HFFc6 (cell line): ENCODE measurements at regions not wholly inside any gene's neighbourhood (a gene's known extent, or its start where the extent isn't known, plus 50 kb on each side); places are given as distances from the start of the nearest gene placed in this dataset.
"Not testable (repeated sequence)": the region's sequence is repeated elsewhere in the genome, so short reads cannot be mapped to it uniquely, and the experiment has no call there.

Source experiments
- DNase-seq: peaks from one replicate; pipeline ENCODE4 v3.0.0-alpha.2; 2018
- H3K27ac Mint-ChIP-seq: 2 replicates; pipeline ENCODE4 v1.8.0; 2020; ENCODE audit warnings: mild to moderate bottlenecking, mixed read lengths
- H3K27me3 Mint-ChIP-seq: 2 replicates; pipeline ENCODE4 v1.8.0; 2021; ENCODE audit warnings: mild to moderate bottlenecking, moderate library complexity, mixed read lengths; ENCODE audit not compliant: insufficient read depth
- H3K36me3 Mint-ChIP-seq: 2 replicates; pipeline ENCODE4 v1.8.0; 2021; ENCODE audit warnings: low read depth, mixed read lengths
- H3K4me1 Mint-ChIP-seq: 2 replicates; pipeline ENCODE4 v1.8.0; 2020; ENCODE audit warnings: low read depth, mixed read lengths
- H3K4me3 Mint-ChIP-seq: 2 replicates; pipeline ENCODE4 v1.8.0; 2020; ENCODE audit warnings: mild to moderate bottlenecking, moderate library complexity, mixed read lengths
- H3K9me3 Mint-ChIP-seq: 2 replicates; pipeline ENCODE4 v1.8.0; 2020; ENCODE audit warnings: mild to moderate bottlenecking, mixed read lengths
- CTCF ChIP-seq: fragments of 200-600 bp; sonication (generic); IDR thresholded peaks from 2 replicates; pipeline ENCODE4 v1.5.0; 2021; ENCODE audit warnings: antibody characterized with exemption, mild to moderate bottlenecking

GRCh38 chr4:28009541-28009940, 1148.9 kb downstream of the STIM2 start:
- H3K4me1 Mint-ChIP-seq: peaks cover 43% of the 10 kb centered on the region
- no peak for TF ChIP-seq CTCF
- H3K36me3 Mint-ChIP-seq: no peaks in the 10 kb centered on the region
- DNase-seq: peak; percentile 53
- H3K27me3 Mint-ChIP-seq: no peaks in the 10 kb centered on the region
- H3K9me3 Mint-ChIP-seq: no peaks in the 10 kb centered on the region
- peak overlapping the region; percentile 46; the same call in 1 of the 2 replicates for H3K4me3 Mint-ChIP-seq
- peak overlapping the region; percentile 41 for H3K27ac Mint-ChIP-seq

DNA sequence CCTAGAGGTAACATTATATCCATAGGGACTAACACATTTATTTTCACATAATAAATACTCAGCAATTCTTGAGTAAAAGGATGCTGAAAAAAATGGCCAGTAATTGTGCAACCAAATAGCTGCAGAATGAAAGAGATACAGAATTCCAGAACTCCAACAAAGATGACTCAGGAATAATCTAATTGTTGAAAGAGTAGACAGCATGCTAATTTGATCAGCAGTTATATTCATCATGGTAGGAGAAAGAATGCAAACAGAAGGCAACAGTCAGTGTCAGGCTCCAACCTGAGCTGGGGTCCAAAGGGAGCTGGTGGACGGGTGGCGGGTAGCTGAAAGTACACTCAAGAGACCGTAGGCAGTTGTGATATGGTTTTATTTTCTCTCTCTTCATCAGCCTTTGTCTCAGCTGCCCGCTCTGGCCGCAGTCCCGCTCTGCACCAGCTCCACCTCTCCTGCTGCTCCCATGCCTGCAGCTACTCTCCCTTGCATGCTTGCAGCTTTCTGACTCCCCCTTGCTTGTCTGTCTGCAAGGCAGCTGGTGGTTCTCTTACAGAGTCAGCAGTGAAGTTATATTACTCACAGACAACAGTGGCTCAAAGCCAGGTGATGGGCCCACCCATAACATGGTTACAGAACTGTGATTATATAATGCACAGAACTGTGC, 1150.1 kb downstream of the STIM2 start:
- no peaks in the 10 kb centered on the region; the same call in 1 of the 2 replicates for H3K9me3 Mint-ChIP-seq
- H3K27ac Mint-ChIP-seq: peak overlapping the region; percentile 80
- no peaks in the 10 kb centered on the region for H3K36me3 Mint-ChIP-seq
- DNase-seq: peak; percentile 72
- peaks cover 44% of the 10 kb centered on the region for H3K4me1 Mint-ChIP-seq
- peak overlapping the region; percentile 66 for H3K4me3 Mint-ChIP-seq
- no peaks in the 10 kb centered on the region for H3K27me3 Mint-ChIP-seq
- no peak for TF ChIP-seq CTCF

DNA sequence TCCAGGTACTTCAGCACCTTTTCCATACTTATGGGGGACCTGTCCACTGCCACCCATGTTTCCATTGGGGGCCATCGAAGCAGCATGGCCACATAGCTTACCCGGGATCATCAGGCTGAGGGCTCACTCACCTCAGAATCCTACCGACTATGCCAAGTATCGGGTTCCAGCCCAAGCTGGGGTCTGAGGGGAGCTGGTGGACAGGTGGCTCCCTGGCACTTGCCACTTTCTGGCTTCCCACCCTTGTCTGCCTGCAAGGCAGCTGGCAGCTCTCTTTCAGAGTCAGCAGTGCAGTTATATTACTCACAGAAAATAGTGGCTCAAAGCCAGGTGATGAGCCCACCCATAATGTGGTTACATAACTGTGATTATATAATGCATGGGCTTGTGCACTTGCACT, 1153.8 kb downstream of the STIM2 start:
- no peak for DNase-seq
- Mint-ChIP-seq H3K27me3 (no peaks in the 10 kb centered on the region), H3K4me3 (no peak overlapping the region), H3K27ac (no peak overlapping the region), H3K9me3 (no peaks in the 10 kb centered on the region; the same call in 1 of the 2 replicates), H3K36me3 (no peaks in the 10 kb centered on the region), H3K4me1 (peaks cover 57% of the 10 kb centered on the region)
- no peak for TF ChIP-seq CTCF

DNA sequence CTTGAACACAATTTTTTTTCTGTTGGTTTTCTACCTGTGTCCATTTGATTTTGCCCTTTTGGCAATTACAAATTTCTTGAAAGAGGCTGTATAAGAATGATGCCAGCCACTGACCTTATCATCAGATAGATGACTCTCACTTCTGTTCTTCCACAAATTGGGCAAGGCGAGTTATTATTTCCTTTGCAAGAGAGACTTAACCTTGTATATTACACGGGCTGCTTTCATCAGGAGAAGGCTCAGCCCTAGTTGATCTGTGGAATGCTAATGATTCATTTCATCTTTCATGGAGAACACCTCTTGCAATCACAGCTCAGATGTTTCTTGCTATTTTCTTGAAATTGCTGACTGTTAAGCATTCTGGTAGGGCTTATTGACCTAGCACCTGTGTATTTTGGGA, 1155.4 kb downstream of the STIM2 start:
- Mint-ChIP-seq H3K36me3 (no peaks in the 10 kb centered on the region), H3K27ac (no peak overlapping the region), H3K9me3 (no peaks in the 10 kb centered on the region; the same call in 1 of the 2 replicates), H3K4me3 (no peak overlapping the region), H3K27me3 (no peaks in the 10 kb centered on the region), H3K4me1 (peaks cover 45% of the 10 kb centered on the region)
- no peak for TF ChIP-seq CTCF
- no peak for DNase-seq

DNA sequence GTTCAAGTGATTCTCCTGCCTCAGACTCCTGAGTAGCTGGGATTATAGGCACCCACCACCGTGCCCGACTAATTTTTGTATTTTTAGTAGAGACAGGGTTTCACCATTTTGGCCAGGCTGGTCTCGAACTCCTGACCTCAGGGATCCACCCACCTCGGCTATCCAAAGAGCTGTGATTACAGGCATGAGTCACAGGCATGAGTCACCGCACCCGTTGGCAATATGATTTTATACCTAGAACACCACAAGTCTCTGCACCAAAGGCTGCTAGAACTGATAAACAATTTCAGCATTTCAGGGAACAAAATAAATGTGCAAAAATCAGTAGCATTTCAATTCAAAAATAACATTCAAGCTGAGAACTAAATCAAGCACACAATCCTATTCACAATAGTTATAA, 1177.6 kb downstream of the STIM2 start:
- not testable (repeated sequence) for H3K27ac Mint-ChIP-seq, H3K27me3 Mint-ChIP-seq, H3K4me3 Mint-ChIP-seq
- H3K4me1 Mint-ChIP-seq: peaks cover 17% of the 10 kb centered on the region; the same call in 1 of the 2 replicates
- H3K9me3 Mint-ChIP-seq: peaks cover 13% of the 10 kb centered on the region
- peak; percentile 46 for DNase-seq
- H3K36me3 Mint-ChIP-seq: peaks cover 18% of the 10 kb centered on the region

- H3K27me3 Mint-ChIP-seq: no peaks in the 10 kb centered on the region
- TF ChIP-seq CTCF: no peak
- DNase-seq: no peak
- no peak overlapping the region for H3K27ac Mint-ChIP-seq
- H3K9me3 Mint-ChIP-seq: no peaks in the 10 kb centered on the region
- peaks cover 17% of the 10 kb centered on the region for H3K4me1 Mint-ChIP-seq
- no peak overlapping the region for H3K4me3 Mint-ChIP-seq
- no peaks in the 10 kb centered on the region for H3K36me3 Mint-ChIP-seq
Observed at GRCh38 chr4:28062562-28062961, 1201.9 kb downstream of the STIM2 start.
